ENCODE measurements at regions not wholly inside any gene's neighbourhood (a gene's known extent, or its start where the extent isn't known, plus 50 kb on each side); places are given as distances from the start of the nearest gene placed in this dataset.

DNA sequence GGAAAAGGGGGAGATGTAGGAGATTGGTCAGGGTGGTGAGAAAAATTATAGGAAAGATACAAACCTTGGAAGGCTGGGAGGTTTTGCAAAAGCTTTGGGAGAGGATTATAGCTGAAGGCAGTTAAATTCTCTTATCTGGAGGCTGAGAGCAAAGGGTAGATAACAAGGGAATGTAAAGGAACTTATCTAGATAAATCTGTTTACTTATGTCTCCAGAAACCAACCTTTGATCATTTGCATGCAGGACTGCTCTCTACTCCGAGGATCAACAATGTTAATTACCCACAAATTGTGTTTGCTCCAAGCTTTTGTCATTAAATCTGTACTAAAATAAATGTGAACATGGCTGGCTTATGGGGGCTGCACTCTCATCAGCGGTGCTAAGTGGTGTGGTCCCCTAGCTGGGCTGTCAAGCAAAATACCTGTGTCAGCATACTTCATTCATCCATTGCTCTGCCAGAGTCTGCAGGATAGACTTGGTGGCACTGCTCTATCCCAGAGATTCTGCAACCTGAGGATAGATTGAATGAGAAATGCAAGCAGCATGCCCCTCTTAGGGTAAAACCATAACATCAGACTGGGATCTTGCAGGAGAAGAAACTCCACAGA, 1599.2 kb upstream of the TENM4 start:
- TF ChIP-seq, protein P1, sequence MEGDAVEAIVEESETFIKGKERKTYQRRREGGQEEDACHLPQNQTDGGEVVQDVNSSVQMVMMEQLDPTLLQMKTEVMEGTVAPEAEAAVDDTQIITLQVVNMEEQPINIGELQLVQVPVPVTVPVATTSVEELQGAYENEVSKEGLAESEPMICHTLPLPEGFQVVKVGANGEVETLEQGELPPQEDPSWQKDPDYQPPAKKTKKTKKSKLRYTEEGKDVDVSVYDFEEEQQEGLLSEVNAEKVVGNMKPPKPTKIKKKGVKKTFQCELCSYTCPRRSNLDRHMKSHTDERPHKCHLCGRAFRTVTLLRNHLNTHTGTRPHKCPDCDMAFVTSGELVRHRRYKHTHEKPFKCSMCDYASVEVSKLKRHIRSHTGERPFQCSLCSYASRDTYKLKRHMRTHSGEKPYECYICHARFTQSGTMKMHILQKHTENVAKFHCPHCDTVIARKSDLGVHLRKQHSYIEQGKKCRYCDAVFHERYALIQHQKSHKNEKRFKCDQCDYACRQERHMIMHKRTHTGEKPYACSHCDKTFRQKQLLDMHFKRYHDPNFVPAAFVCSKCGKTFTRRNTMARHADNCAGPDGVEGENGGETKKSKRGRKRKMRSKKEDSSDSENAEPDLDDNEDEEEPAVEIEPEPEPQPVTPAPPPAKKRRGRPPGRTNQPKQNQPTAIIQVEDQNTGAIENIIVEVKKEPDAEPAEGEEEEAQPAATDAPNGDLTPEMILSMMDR (IDR thresholded peaks at IDR 0.05; ENCODE audit: low read depth, low read length, missing input control) = no peak
- TF ChIP-seq, protein P2, sequence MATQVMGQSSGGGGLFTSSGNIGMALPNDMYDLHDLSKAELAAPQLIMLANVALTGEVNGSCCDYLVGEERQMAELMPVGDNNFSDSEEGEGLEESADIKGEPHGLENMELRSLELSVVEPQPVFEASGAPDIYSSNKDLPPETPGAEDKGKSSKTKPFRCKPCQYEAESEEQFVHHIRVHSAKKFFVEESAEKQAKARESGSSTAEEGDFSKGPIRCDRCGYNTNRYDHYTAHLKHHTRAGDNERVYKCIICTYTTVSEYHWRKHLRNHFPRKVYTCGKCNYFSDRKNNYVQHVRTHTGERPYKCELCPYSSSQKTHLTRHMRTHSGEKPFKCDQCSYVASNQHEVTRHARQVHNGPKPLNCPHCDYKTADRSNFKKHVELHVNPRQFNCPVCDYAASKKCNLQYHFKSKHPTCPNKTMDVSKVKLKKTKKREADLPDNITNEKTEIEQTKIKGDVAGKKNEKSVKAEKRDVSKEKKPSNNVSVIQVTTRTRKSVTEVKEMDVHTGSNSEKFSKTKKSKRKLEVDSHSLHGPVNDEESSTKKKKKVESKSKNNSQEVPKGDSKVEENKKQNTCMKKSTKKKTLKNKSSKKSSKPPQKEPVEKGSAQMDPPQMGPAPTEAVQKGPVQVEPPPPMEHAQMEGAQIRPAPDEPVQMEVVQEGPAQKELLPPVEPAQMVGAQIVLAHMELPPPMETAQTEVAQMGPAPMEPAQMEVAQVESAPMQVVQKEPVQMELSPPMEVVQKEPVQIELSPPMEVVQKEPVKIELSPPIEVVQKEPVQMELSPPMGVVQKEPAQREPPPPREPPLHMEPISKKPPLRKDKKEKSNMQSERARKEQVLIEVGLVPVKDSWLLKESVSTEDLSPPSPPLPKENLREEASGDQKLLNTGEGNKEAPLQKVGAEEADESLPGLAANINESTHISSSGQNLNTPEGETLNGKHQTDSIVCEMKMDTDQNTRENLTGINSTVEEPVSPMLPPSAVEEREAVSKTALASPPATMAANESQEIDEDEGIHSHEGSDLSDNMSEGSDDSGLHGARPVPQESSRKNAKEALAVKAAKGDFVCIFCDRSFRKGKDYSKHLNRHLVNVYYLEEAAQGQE (IDR thresholded peaks at IDR 0.05) = no peak
- TF ChIP-seq TAF1 (conservative IDR thresholded peaks at IDR 0.05) (no peak), RAD21 (IDR thresholded peaks at IDR 0.05) (no peak), EGR1 (IDR thresholded peaks at IDR 0.05; ENCODE audit: low read depth in 2 of 2) (no peak), HNF4A (conservative IDR thresholded peaks at IDR 0.05) (no peak), YY1 (IDR thresholded peaks at IDR 0.05) (no peak), JUND (IDR thresholded peaks at IDR 0.05) (no peak), GABPA (IDR thresholded peaks at IDR 0.05 in 1 of 2, conservative IDR thresholded peaks at IDR 0.05 in 1 of 2) (no peak), SP1 (IDR thresholded peaks at IDR 0.05) (no peak)
- TF ChIP-seq, protein P3, sequence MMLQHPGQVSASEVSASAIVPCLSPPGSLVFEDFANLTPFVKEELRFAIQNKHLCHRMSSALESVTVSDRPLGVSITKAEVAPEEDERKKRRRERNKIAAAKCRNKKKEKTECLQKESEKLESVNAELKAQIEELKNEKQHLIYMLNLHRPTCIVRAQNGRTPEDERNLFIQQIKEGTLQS (IDR thresholded peaks at IDR 0.05) = no peak
- TF ChIP-seq, protein P4, sequence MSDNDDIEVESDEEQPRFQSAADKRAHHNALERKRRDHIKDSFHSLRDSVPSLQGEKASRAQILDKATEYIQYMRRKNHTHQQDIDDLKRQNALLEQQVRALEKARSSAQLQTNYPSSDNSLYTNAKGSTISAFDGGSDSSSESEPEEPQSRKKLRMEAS (IDR thresholded peaks at IDR 0.05) = no peak

All from liver (tissue), 3 donors.